B cell (primary cell): ENCODE measurements at regions not wholly inside any gene's neighbourhood (a gene's known extent, or its start where the extent isn't known, plus 50 kb on each side); places are given as distances from the start of the nearest gene placed in this dataset.

ENCODE experiments used
- ATAC-seq: fragments of 200-7000 bp; cut with Tn5 transposase; one replicate; pipeline ENCODE4 v1.10.0; 2021; ENCODE audit warnings: low read depth, mild to moderate bottlenecking, moderate number of reproducible peaks, moderate library complexity
- CTCF ChIA-PET: fragments of 350-600 bp; sonication (Branson Sonifier 250); formaldehyde crosslinking; loops from one replicate; lab custom pipeline; 2021; ENCODE audit warnings: antibody characterized with exemption, inconsistent platforms; lab: Charles Lee
- POLR2A ChIA-PET: fragments of 350-600 bp; sonication (Branson Sonifier 250); formaldehyde crosslinking; loops from one replicate; lab custom pipeline; 2021; ENCODE audit warnings: antibody characterized with exemption; lab: Charles Lee
- DNase-seq: peaks from one replicate; pipeline ENCODE4 v3.0.0; 2013
- H2AFZ ChIP-seq: 2 replicates; pipeline ENCODE4 v1.6.1; 2012; ENCODE audit warnings: mild to moderate bottlenecking, low read depth, low read length; ENCODE audit not compliant: insufficient read depth, poor library complexity, severe bottlenecking
- H3K27ac ChIP-seq, 2 donors: 1 replicate in 1 of 2; 2 replicates in 1 of 2; pipeline ENCODE4 v1.5.1; 2012 to 2013; ENCODE audit warnings: low read length in 2 of 2, mild to moderate bottlenecking in 2 of 2, moderate library complexity in 1 of 2
- H3K27me3 ChIP-seq, 4 experiments: fragments of 200-600 bp in 1 of 4; sonication (generic) in 1 of 4; replicated peaks in 1 of 4; 1 replicate in 2 of 4; 2 replicates in 2 of 4; pipeline versions ENCODE4 v1.6.1 to v1.7.0; 2013 to 2016; ENCODE audit warnings: low read length in 3 of 4, mild to moderate bottlenecking in 2 of 4, mixed read lengths in 1 of 4, moderate library complexity in 1 of 4; ENCODE audit not compliant: insufficient read depth in 4 of 4, control insufficient read depth in 3 of 4; ENCODE audit errors: control extremely low read depth in 1 of 4
- H3K36me3 ChIP-seq, 2 experiments: replicated peaks in 1 of 2; 1 replicate in 1 of 2; 2 replicates in 1 of 2; pipeline versions ENCODE4 v1.6.1 to v1.7.1; 2013; ENCODE audit warnings: low read length in 1 of 2; ENCODE audit not compliant: insufficient read depth in 2 of 2, control insufficient read depth in 1 of 2; ENCODE audit errors: control extremely low read depth in 1 of 2, extremely low read depth in 1 of 2
- H3K4me1 ChIP-seq, 2 donors: fragments of 200-600 bp in 1 of 2; sonication (generic) in 1 of 2; 1 replicate in 1 of 2; 2 replicates in 1 of 2; pipeline versions ENCODE4 v1.5.1 to v1.6.1; 2013 to 2017; ENCODE audit warnings: low read length in 2 of 2; ENCODE audit not compliant: control insufficient read depth in 2 of 2, insufficient read depth in 2 of 2
- H3K4me2 ChIP-seq: replicated peaks from 2 replicates; pipeline ENCODE3; 2012; ENCODE audit warnings: mild to moderate bottlenecking, low read depth, low read length; ENCODE audit not compliant: poor library complexity, severe bottlenecking
- H3K4me3 ChIP-seq, 5 experiments: fragments of 200-600 bp in 1 of 5; sonication (generic) in 1 of 5; 1 replicate in 3 of 5; 2 replicates in 2 of 5; pipeline versions ENCODE4 v1.5.1 to v1.7.0; 2011 to 2016; ENCODE audit warnings: low read length in 4 of 5, mild to moderate bottlenecking in 4 of 5, low read depth in 2 of 5, control low read depth in 1 of 5, moderate library complexity in 1 of 5; ENCODE audit not compliant: insufficient read depth in 1 of 5; ENCODE audit errors: control extremely low read depth in 1 of 5, extremely low read depth in 1 of 5
- H3K79me2 ChIP-seq: fragments of 200-600 bp; sonication (generic); one replicate; pipeline ENCODE4 v1.6.0; 2016; ENCODE audit warnings: low read length; ENCODE audit not compliant: control insufficient read depth, insufficient read depth
- H3K9ac ChIP-seq: fragments of 200-600 bp; sonication (generic); 2 replicates; pipeline ENCODE4 v1.6.1; 2017; ENCODE audit warnings: mild to moderate bottlenecking, low read length, moderate library complexity
- H3K9me3 ChIP-seq, 3 donors: one replicate each; pipeline versions ENCODE4 v1.6.1 to v1.7.1; 2013; ENCODE audit warnings: low read length in 2 of 3; ENCODE audit not compliant: control insufficient read depth in 2 of 3, insufficient read depth in 1 of 3; ENCODE audit errors: control extremely low read depth in 1 of 3
- H4K20me1 ChIP-seq: 2 replicates; pipeline ENCODE4 v1.6.0; 2012; ENCODE audit warnings: mild to moderate bottlenecking, low read length; ENCODE audit not compliant: insufficient read depth, control insufficient read depth, poor library complexity, severe bottlenecking
- H3K27ac Mint-ChIP-seq: one replicate; pipeline ENCODE4 v1.8.0; 2021; ENCODE audit warnings: mixed read lengths
- H3K27me3 Mint-ChIP-seq: one replicate; pipeline ENCODE4 v1.8.0; 2021; ENCODE audit warnings: mixed read lengths
- H3K4me1 Mint-ChIP-seq: one replicate; pipeline ENCODE4 v1.8.0; 2021; ENCODE audit warnings: mixed read lengths
- H3K4me3 Mint-ChIP-seq: one replicate; pipeline ENCODE4 v1.8.0; 2021; ENCODE audit warnings: mixed read lengths
- H3K9me3 Mint-ChIP-seq: one replicate; pipeline ENCODE4 v1.8.0; 2022; ENCODE audit warnings: mixed read lengths; ENCODE audit not compliant: insufficient read depth
- EZH2 ChIP-seq: IDR thresholded peaks from 2 replicates; pipeline ENCODE4 v1.6.1; 2012; ENCODE audit warnings: borderline replicate concordance, low read depth, mild to moderate bottlenecking, moderate library complexity, low read length; ENCODE audit not compliant: insufficient read depth, poor library complexity, severe bottlenecking
- WGBS: methylation state at CpG from one replicate; pipeline ENCODE4 v1.1.5; 2013; ENCODE audit warnings: missing lambda C conversion rate; ENCODE audit not compliant: insufficient coverage; 5-methylcytosine and 5-hydroxymethylcytosine counted together
- intact Hi-C: fragments of 100-400 bp; cut with micrococcal nuclease; formaldehyde crosslinking; loops from one replicate; pipeline ENCODE4 v1.10.0; 2022
- TF ChIP-seq, protein P1 (sequence below): fragments of 200-600 bp; IDR thresholded peaks from one replicate; pipeline ENCODE4 v1.8.0; 2022; ENCODE audit warnings: antibody characterized with exemption, mild to moderate bottlenecking

DNA sequence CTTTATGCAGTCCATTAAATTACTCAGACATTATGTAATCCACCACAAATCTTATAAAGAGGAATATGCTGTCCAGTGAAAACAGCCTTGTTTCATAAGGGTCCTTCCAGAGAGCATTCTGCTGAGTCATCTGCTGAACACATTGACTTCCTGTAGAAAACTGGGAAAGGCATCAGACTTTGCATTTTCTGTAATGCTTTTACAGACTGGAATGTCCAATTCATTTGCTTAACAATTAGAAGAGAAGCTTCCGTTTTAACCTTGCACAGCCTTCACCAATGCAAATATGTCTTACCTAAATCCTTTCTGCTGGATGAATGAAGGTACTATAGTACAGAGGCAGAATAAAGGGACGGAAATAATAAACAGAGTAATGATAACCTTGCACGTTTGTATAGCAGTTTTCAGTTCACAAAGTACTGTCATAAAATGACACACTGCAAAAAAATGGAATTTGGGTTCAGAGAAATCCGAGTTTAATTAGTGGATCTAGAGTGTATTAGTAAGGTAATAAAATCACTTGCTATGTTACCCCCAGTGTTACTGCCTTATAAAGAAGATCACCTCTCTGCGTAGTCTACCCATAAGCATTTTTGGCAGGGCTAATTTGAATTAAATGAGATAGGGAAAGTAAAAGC lies 301.5 kb downstream of the PYDC2 start:
- Histone ChIP-seq H3K4me3 (no peak overlapping the region), H2AFZ (no peak overlapping the region), H3K9me3 (no peaks in the 10 kb centered on the region), H3K27ac (no peak overlapping the region), H4K20me1 (no peaks in the 10 kb centered on the region), H3K4me2 (no peak overlapping the region), H3K27me3 (no peaks in the 10 kb centered on the region), H3K9ac (no peak overlapping the region), H3K36me3 (no peaks in the 10 kb centered on the region), H3K79me2 (no peaks in the 10 kb centered on the region), H3K4me1 (no peaks in the 10 kb centered on the region)
- no peak for DNase-seq
- CTCF ChIA-PET: no interaction called here
- POLR2A ChIA-PET: no interaction called here
- no peak for TF ChIP-seq EZH2
- TF ChIP-seq, protein P1, sequence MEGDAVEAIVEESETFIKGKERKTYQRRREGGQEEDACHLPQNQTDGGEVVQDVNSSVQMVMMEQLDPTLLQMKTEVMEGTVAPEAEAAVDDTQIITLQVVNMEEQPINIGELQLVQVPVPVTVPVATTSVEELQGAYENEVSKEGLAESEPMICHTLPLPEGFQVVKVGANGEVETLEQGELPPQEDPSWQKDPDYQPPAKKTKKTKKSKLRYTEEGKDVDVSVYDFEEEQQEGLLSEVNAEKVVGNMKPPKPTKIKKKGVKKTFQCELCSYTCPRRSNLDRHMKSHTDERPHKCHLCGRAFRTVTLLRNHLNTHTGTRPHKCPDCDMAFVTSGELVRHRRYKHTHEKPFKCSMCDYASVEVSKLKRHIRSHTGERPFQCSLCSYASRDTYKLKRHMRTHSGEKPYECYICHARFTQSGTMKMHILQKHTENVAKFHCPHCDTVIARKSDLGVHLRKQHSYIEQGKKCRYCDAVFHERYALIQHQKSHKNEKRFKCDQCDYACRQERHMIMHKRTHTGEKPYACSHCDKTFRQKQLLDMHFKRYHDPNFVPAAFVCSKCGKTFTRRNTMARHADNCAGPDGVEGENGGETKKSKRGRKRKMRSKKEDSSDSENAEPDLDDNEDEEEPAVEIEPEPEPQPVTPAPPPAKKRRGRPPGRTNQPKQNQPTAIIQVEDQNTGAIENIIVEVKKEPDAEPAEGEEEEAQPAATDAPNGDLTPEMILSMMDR: no peak
- Mint-ChIP-seq H3K4me3 (no peak overlapping the region), H3K27ac (no peak overlapping the region), H3K4me1 (no peaks in the 10 kb centered on the region), H3K9me3 (no peaks in the 10 kb centered on the region), H3K27me3 (no peaks in the 10 kb centered on the region)
- intact Hi-C loops: no loop called here
- no CpG with 5 or more reads among the region's 5 CpGs for WGBS
- ATAC-seq: no peak

- Histone ChIP-seq H3K27me3 (no peaks in the 10 kb centered on the region), H3K79me2 (no peaks in the 10 kb centered on the region)
- WGBS: 54% methylated on average over 2 of the region's 2 CpGs
Measured at GRCh38 chr3:191768421-191768820, 307.5 kb downstream of the PYDC2 start.

More at GRCh38 chr3:191768421-191768820, 307.5 kb downstream of the PYDC2 start:
- Histone ChIP-seq H3K4me2 (no peak overlapping the region), H3K4me3 (no peak overlapping the region), H3K9ac (no peak overlapping the region), H3K36me3 (no peaks in the 10 kb centered on the region), H3K9me3 (peaks cover 0 to 5% (median 0%) of the 10 kb centered on the region in 3 donors), H2AFZ (no peak overlapping the region), H3K4me1 (no peaks in the 10 kb centered on the region), H3K27ac (no peak overlapping the region), H4K20me1 (no peaks in the 10 kb centered on the region)
- POLR2A ChIA-PET: no interaction called here
- Mint-ChIP-seq H3K9me3 (no peaks in the 10 kb centered on the region), H3K27ac (no peak overlapping the region), H3K4me3 (no peak overlapping the region), H3K27me3 (no peaks in the 10 kb centered on the region), H3K4me1 (no peaks in the 10 kb centered on the region)
- DNase-seq (no peak), ATAC-seq (no peak)
- TF ChIP-seq, protein P1: no peak
- intact Hi-C loops: no loop called here
- CTCF ChIA-PET: no interaction called here
